Activated T-cell treated with anti-CD3 and anti-CD28 coated beads, Interleukin-2, amount 50 U/mL, for 24 hours (primary cell): ENCODE measurements at regions not wholly inside any gene's neighbourhood (a gene's known extent, or its start where the extent isn't known, plus 50 kb on each side); places are given as distances from the start of the nearest gene placed in this dataset.

ENCODE experiments used
- DNase-seq: peaks from one replicate; pipeline ENCODE4 v3.0.0-alpha.2; 2020
- H3K27ac Mint-ChIP-seq: 2 replicates; pipeline ENCODE4 v1.8.0; 2020; ENCODE audit warnings: mild to moderate bottlenecking, mixed read lengths
- H3K27me3 Mint-ChIP-seq: 2 replicates; pipeline ENCODE4 v1.8.0; 2020; ENCODE audit warnings: mixed read lengths
- H3K36me3 Mint-ChIP-seq: 2 replicates; pipeline ENCODE4 v1.8.0; 2020; ENCODE audit warnings: low read depth, mixed read lengths
- H3K4me1 Mint-ChIP-seq: 2 replicates; pipeline ENCODE4 v1.8.0; 2020; ENCODE audit warnings: low read depth, mixed read lengths
- H3K4me3 Mint-ChIP-seq: 2 replicates; pipeline ENCODE4 v1.8.0; 2020; ENCODE audit warnings: mild to moderate bottlenecking, moderate library complexity, mixed read lengths
- H3K9me3 Mint-ChIP-seq: 2 replicates; pipeline ENCODE4 v1.8.0; 2020; ENCODE audit warnings: mixed read lengths

DNA sequence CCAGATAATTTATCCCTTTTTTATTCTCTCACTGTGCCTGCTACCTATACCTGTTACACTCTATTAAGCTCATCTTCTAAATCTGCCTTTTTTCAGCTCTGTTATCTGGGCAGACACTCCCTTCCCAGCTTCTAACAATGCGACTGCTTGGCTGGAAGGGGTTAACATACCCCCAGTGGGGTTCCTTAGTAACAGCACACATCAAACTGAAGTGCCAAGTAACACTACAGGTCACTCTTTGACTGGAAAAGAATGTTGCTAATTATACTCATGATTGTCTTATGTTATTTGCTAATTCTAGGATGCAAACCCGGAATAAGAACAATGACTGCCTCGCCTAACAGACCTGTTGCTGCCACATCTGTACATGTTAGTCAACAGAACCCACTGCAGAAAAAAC lies 203.5 kb downstream of the EPM2A start:
- DNase-seq = no peak
- Mint-ChIP-seq H3K4me1 (no peaks in the 10 kb centered on the region), H3K9me3 (peaks cover 5% of the 10 kb centered on the region), H3K27me3 (peaks cover 3% of the 10 kb centered on the region), H3K4me3 (no peak overlapping the region), H3K36me3 (no peaks in the 10 kb centered on the region), H3K27ac (no peak overlapping the region)

DNA sequence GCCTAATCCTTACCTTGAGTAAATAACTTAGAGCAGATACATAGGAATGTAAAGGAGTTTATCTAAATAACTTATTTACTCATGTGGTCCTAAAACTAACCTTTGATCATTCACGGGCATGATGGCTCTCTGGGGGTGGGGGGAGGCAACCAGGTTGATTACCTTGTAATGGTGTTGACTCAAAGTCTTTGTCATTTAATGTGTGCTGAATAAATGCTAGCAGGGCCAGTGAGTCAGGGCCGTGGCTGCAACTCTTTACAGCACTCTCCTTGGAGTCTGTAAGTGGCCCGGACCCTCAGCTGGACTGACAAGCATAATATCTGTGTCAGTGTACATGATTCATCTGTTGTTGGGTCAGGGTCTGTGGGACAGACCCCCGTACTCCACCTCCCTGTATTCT lies 203.0 kb downstream of the EPM2A start:
- H3K27me3 Mint-ChIP-seq = peaks cover 3% of the 10 kb centered on the region
- no peak for DNase-seq
- no peak overlapping the region for H3K27ac Mint-ChIP-seq
- peaks cover 4% of the 10 kb centered on the region for H3K9me3 Mint-ChIP-seq
- H3K36me3 Mint-ChIP-seq = no peaks in the 10 kb centered on the region
- H3K4me3 Mint-ChIP-seq = no peak overlapping the region
- no peaks in the 10 kb centered on the region for H3K4me1 Mint-ChIP-seq

DNA sequence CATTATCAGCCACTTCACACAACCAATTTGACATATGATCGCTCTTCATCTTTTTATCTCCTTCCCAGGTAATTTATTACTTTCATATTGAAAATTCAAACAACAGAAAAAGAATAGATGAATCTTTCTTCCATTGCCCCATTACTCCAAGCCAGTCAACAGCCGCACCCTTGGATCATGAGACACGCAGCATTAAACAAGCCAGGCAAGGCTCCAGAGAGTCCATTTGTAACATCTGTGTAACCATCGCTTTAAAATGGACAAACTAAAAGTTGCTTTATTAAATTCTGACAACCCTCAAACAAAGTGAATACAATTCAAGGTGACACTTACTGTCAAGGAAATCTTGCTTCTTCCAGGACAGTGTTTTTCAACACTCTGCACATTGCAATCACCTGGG lies 200.3 kb downstream of the EPM2A start:
- DNase-seq = no peak
- H3K9me3 Mint-ChIP-seq = no peaks in the 10 kb centered on the region
- H3K36me3 Mint-ChIP-seq = no peaks in the 10 kb centered on the region
- no peaks in the 10 kb centered on the region for H3K4me1 Mint-ChIP-seq
- H3K27ac Mint-ChIP-seq = no peak overlapping the region
- H3K4me3 Mint-ChIP-seq = no peak overlapping the region
- no peaks in the 10 kb centered on the region for H3K27me3 Mint-ChIP-seq

DNA sequence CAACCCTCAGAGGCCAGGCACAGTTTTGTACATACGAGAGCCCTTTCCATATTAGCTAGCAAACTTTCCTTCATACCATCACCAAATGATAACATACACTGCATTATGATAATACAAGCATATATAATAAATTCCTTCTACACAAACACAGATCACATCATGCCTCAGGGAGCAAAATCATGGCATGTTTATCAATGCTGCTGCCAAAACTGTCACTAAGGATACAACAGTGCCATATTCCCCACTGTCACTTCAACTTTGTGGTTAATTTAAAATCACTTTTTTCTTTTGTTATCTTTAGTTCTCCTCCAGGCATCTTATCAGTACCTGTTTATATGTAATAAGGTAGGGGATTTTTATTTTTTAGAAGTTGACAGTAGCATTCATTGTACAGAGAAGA lies 196.3 kb downstream of the EPM2A start:
- no peak overlapping the region for H3K27ac Mint-ChIP-seq
- peaks cover 5% of the 10 kb centered on the region for H3K27me3 Mint-ChIP-seq

DNA sequence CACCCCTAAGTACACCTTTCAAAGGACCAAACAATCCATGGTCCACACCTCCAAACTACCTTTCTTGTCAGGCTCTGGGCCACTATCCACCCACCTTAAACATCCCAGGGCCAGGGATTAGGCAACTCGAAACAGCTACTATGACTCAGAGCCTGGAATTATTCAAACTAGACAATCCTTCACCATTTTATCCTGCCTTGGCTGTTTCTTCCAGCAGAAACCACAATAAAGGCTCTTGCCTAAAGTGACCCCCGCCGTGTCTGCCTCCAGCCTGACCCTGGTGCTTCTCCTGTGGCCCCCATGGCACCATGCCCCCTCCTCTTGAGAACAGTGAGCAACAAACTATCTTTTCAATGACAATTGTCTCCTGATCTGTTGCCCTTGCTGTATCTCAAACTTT lies 195.5 kb downstream of the EPM2A start:
- Mint-ChIP-seq H3K27me3 (peaks cover 5% of the 10 kb centered on the region), H3K27ac (no peak overlapping the region), H3K36me3 (no peaks in the 10 kb centered on the region), H3K9me3 (no peaks in the 10 kb centered on the region), H3K4me3 (no peak overlapping the region), H3K4me1 (no peaks in the 10 kb centered on the region)
- no peak for DNase-seq

More for the DNA sequence above, 196.3 kb downstream of the EPM2A start:
- no peak overlapping the region for H3K4me3 Mint-ChIP-seq
- H3K4me1 Mint-ChIP-seq = no peaks in the 10 kb centered on the region
- H3K9me3 Mint-ChIP-seq = no peaks in the 10 kb centered on the region
- no peaks in the 10 kb centered on the region for H3K36me3 Mint-ChIP-seq
- no peak for DNase-seq

DNA sequence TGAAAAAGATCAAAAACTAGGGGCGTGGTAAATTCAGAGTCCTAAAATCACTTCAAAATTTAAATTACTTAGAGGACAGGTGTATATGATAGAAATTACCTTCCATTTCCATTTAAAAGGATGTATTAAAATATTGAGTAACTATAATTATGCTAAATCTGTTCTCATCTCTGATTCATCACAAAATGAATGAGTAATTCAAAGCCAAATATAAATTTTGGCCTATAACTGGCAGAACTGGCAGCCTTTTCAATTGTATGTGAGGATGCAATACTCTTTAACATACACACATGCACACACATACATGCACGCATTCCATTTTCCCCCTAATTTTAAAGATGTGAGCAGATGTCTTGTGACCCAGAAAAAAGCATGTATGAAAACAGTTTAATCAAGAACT lies 194.6 kb downstream of the EPM2A start:
- Mint-ChIP-seq H3K27me3 (peaks cover 5% of the 10 kb centered on the region), H3K36me3 (no peaks in the 10 kb centered on the region), H3K4me3 (no peak overlapping the region), H3K4me1 (no peaks in the 10 kb centered on the region), H3K27ac (no peak overlapping the region), H3K9me3 (no peaks in the 10 kb centered on the region)
- DNase-seq = no peak

DNA sequence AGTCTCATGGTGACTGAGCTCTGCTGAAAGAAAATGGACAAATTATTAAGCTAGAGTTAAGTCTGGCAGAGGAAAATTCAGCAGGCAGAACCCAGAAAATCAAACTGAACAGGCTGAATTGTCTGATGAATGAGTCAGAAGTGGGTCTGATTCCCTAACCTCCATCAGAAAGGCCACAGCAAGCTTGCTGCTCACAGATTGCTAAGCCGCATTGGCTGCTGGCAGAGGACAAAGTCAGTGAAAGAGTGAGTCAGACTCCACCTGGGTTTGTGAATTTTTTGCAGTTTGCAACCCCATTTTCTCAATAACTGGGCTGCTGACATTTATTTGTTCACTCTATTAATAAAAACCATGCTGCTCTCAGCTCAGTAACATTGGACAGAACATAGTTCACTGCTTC lies 191.3 kb downstream of the EPM2A start:
- no peak for DNase-seq
- no peaks in the 10 kb centered on the region for H3K36me3 Mint-ChIP-seq
- no peak overlapping the region for H3K4me3 Mint-ChIP-seq
- H3K27ac Mint-ChIP-seq = no peak overlapping the region
- H3K27me3 Mint-ChIP-seq = peaks cover 5% of the 10 kb centered on the region
- H3K4me1 Mint-ChIP-seq = no peaks in the 10 kb centered on the region
- no peaks in the 10 kb centered on the region for H3K9me3 Mint-ChIP-seq

DNA sequence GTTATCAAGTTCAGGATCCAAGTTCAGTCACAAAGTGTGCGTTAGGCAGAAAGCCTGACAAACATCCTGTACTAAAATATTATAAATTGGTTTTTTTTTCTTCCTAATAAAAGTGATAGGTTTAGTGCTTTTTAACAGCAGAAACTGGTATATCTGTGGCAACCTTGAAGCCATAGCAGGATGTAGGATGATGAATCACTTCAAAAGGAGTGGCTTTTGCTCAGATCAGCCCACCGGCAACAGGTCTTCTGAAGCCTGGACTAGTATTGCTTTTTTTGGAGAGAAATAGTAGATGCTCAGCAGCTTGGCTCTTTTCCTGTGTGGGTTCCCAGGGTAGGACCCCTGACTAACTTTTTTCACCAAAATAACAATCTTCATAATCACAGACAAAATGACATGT lies 190.8 kb downstream of the EPM2A start:
- H3K4me3 Mint-ChIP-seq = no peak overlapping the region
- H3K9me3 Mint-ChIP-seq = no peaks in the 10 kb centered on the region
- no peak overlapping the region for H3K27ac Mint-ChIP-seq
- no peaks in the 10 kb centered on the region for H3K36me3 Mint-ChIP-seq
- DNase-seq = no peak
- H3K27me3 Mint-ChIP-seq = peaks cover 5% of the 10 kb centered on the region
- no peaks in the 10 kb centered on the region for H3K4me1 Mint-ChIP-seq

DNA sequence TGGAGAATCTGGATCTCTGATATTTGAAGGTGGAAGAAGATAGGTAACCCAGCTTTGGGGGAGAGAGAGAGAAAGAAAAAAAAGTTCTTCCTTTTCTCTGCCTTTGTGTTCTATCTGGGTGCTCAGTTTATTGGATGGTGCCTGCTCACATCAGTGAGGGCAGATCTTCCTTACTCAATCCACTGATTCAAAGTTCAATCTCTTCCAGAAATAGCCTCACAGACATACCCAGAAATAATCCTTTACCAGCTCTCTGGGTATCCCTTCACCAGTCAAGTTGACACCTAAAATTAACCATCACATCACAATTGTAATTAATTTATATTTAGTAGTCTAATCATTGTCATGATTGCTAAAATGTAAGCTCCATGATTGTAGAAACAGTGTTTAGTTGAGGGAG lies 189.1 kb downstream of the EPM2A start:
- H3K27ac Mint-ChIP-seq = no peak overlapping the region
- H3K4me3 Mint-ChIP-seq = no peak overlapping the region
- no peaks in the 10 kb centered on the region for H3K36me3 Mint-ChIP-seq
- DNase-seq = no peak
- H3K9me3 Mint-ChIP-seq = no peaks in the 10 kb centered on the region
- no peaks in the 10 kb centered on the region for H3K27me3 Mint-ChIP-seq
- no peaks in the 10 kb centered on the region for H3K4me1 Mint-ChIP-seq

DNA sequence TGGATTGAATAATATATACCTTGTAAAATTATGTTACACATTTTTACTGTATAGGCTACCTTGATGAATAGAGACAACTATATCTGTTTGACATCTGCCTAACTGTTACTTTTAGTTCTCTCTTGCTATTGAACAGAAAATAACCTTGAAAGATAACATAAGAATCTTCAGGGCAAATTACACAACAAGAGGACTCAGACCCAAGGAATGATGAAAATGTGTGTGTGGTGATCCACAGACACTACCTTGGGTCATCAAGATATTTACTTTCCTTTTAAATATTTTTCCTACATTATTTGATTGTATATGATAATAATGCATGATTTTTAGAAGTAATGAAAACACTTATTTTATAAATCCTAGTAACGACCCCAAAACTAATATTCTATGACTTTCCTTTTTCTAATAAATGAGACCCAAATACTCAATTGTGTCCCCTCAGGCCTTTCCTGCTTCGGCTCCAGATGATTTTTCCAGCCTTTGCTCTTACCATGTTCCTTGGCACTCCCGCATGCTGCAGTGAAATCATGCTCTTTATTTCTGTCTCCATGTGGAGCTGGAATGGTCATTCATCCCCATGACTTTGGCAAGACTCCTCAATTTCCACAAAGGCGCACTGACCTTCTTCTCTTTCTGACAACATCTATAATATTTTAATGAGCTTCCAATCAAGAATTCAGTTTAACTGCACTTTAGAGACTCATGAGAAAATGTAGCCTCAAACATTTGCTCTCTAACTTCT lies 187.6 kb downstream of the EPM2A start:
- no peaks in the 10 kb centered on the region for H3K9me3 Mint-ChIP-seq
- H3K36me3 Mint-ChIP-seq = no peaks in the 10 kb centered on the region
- H3K27ac Mint-ChIP-seq = no peak overlapping the region
- H3K4me1 Mint-ChIP-seq = no peaks in the 10 kb centered on the region
- H3K27me3 Mint-ChIP-seq = no peaks in the 10 kb centered on the region
- H3K4me3 Mint-ChIP-seq = no peak overlapping the region
- no peak for DNase-seq

DNA sequence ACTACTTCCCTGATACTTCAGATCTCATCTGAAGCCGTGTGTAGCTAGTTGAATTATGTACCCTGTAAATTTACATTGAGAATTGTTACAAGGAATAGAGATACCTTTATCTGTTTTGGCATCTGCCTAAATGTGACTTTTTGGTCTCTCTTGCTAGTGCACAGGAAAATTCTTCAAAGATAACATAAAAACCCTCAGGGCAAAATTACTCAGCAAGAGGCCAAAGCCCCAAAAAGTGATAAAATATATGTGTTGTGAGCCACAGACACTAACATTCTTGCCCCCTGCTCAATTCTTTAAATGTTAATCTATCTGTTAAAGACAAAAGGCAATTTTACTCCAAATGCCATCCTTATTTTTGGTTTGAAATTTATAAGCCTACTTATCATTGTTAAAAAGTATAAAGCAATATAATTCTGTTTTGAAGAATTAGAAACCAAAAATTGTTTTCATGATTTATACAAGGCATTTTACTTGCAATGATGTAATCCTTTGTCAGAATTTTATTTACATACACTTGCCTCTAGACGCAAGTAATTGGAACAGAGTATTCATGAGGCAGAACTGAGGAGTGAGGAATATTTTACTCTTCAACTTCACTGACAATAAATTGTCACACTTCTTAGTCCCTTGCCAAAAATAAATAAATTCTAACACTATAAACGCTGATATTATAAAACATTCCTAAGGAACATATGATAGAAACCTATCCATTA lies 186.2 kb downstream of the EPM2A start:
- Mint-ChIP-seq H3K36me3 (no peaks in the 10 kb centered on the region), H3K4me1 (no peaks in the 10 kb centered on the region), H3K27me3 (no peaks in the 10 kb centered on the region), H3K4me3 (no peak overlapping the region), H3K9me3 (no peaks in the 10 kb centered on the region), H3K27ac (no peak overlapping the region)
- DNase-seq = no peak

DNA sequence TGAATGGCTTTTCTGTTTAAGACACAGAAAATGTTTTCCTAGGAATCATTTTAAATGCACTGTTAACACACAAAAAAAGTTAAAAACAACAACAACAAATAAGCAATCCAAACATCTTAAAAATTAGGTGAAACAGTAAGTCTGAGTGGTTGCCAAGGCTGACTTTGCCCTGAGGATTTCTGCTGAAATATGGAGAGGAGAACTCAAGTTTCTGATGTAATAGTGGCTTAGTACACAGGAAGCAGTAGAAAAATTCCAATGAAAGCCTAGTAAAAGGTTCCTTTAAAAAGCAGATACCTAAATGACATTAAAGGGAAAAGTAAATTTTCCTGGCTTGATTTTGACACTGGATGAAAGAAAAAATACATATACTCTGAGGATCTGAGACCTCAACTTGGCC lies 184.2 kb downstream of the EPM2A start:
- H3K27me3 Mint-ChIP-seq = no peaks in the 10 kb centered on the region
- H3K36me3 Mint-ChIP-seq = no peaks in the 10 kb centered on the region
- H3K4me1 Mint-ChIP-seq = no peaks in the 10 kb centered on the region
- DNase-seq = no peak
- H3K27ac Mint-ChIP-seq = no peak overlapping the region
- no peak overlapping the region for H3K4me3 Mint-ChIP-seq
- no peaks in the 10 kb centered on the region for H3K9me3 Mint-ChIP-seq

DNA sequence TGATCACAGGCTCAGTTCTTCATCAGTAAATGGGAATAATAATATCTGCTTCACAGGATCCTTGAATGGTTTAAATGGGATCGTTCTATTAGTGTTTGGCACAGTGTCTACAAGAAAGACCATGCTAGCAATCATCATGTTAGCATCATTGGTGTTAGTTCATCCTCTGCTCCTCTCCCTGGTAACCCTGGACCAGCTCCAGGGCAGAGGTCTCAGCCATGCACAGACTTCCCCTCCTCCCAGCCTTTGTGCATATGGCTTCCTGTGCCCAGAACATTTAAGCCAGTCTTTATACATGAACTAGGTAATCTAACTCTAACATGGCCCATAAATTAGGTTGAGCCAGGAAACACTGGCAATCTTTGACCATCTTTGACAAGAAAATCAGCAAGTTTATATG lies 180.2 kb downstream of the EPM2A start:
- Mint-ChIP-seq H3K4me3 (no peak overlapping the region), H3K27me3 (peaks cover 6% of the 10 kb centered on the region), H3K36me3 (no peaks in the 10 kb centered on the region), H3K9me3 (no peaks in the 10 kb centered on the region), H3K4me1 (no peaks in the 10 kb centered on the region), H3K27ac (no peak overlapping the region)
- no peak for DNase-seq

DNA sequence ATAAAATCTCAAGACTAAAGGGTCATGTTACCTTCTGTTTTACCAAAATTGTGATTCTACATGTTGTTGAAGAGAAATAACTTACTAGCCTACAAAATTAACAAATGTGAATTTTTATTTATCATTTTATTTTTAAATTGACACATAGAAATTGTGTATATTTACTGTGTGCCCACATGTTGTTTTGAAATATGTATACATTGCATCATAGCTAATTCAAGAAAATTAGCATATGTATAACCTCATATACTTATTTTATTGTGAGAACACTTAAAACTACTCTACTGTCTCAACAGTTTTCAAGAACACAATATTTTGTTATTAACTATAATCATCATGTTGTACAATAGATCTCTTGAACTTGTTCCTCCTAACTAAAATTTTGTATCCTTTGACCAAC lies 177.8 kb downstream of the EPM2A start:
- H3K27ac Mint-ChIP-seq = no peak overlapping the region
- peaks cover 6% of the 10 kb centered on the region for H3K27me3 Mint-ChIP-seq
- no peaks in the 10 kb centered on the region for H3K36me3 Mint-ChIP-seq
- no peaks in the 10 kb centered on the region for H3K4me1 Mint-ChIP-seq
- no peak overlapping the region for H3K4me3 Mint-ChIP-seq
- no peak for DNase-seq
- H3K9me3 Mint-ChIP-seq = no peaks in the 10 kb centered on the region

DNA sequence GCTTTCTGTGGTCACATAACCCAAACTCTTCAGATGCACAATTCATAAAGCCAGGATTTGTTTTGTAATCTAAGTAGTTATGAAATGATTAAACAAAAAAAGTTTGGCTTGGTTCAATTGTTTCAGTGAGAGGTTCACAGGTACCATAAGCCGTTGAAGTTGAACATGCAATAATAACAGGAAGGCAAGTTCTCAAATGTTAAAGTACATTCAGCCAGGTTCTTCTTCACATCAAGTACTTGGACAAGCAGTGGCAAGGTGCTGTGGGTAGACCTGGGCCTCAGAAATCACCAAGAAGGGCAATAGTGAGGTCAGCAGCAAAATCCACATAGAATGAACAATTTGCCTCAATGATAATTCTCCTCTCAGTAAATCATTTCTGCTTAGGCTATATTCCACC lies 175.5 kb downstream of the EPM2A start:
- no peak for DNase-seq
- no peaks in the 10 kb centered on the region for H3K9me3 Mint-ChIP-seq
- H3K36me3 Mint-ChIP-seq = no peaks in the 10 kb centered on the region
- H3K27me3 Mint-ChIP-seq = peaks cover 6% of the 10 kb centered on the region
- no peak overlapping the region for H3K27ac Mint-ChIP-seq
- no peak overlapping the region for H3K4me3 Mint-ChIP-seq
- no peaks in the 10 kb centered on the region for H3K4me1 Mint-ChIP-seq
